K562 (cell line): ENCODE measurements at regions not wholly inside any gene's neighbourhood (a gene's known extent, or its start where the extent isn't known, plus 50 kb on each side); places are given as distances from the start of the nearest gene placed in this dataset.

Source experiments
- ATAC-seq: fragments of 200-7000 bp; cut with Tn5 transposase; 3 replicates; pipeline ENCODE4 v1.9.1; 2020; ENCODE audit warnings: moderate library complexity
- BruUV-seq: library from RNA; stranded (reverse); fragments of 400-500 nt; replicated peaks from 2 replicates; lab custom pipeline; 2021; lab: Mats Ljungman, UMichigan
- CTCF ChIA-PET: fragments of 300-600 bp; formaldehyde crosslinking; extraction: SDS; loops from one replicate; lab custom pipeline; 2021; ENCODE audit warnings: low intra/inter-chr PET ratio; lab: Yijun Ruan, JAX
- POLR2A ChIA-PET: fragments of 300-600, 350-650 bp; sonication (Branson Sonifier 250); formaldehyde crosslinking; extraction: SDS; loops from one replicate; lab custom pipeline; 2021; ENCODE audit warnings: antibody characterized with exemption, inconsistent platforms; lab: Yijun Ruan, JAX
- DNase-seq, 4 experiments: peaks; one replicate each; pipeline versions ENCODE4 v3.0.0 to v3.0.0-alpha.2; 2011 to 2018; ENCODE audit warnings: low spot score in 3 of 4, mixed read lengths in 3 of 4; ENCODE audit errors: extremely low read depth in 1 of 4
- FAIRE-seq: peaks from 2 replicates; lab custom pipeline; 2011; peaks lifted over from hg19 to GRCh38; lab: Jason Lieb, UNC
- H2AFZ ChIP-seq: 2 replicates; pipeline ENCODE4 v1.6.0; 2011; ENCODE audit warnings: low read depth, low read length, control low read depth, inconsistent platforms
- H3K27ac ChIP-seq: fragments of 200-600 bp; 3 replicates; pipeline ENCODE4 v1.8.0; 2011; ENCODE audit warnings: low read depth, mild to moderate bottlenecking, control low read depth, inconsistent platforms, low read length, moderate library complexity, mixed read lengths; ENCODE audit errors: extremely low read depth
- H3K27me3 ChIP-seq, 2 experiments: fragments of 300-600 bp in 1 of 2; 2 replicates in 1 of 2; 3 replicates in 1 of 2; pipeline versions ENCODE4 v1.6.0 to v1.8.0; 2011; ENCODE audit warnings: inconsistent platforms in 2 of 2, low read length in 2 of 2, mild to moderate bottlenecking in 1 of 2, mixed read lengths in 1 of 2, moderate library complexity in 1 of 2; ENCODE audit not compliant: control insufficient read depth in 2 of 2, insufficient read depth in 2 of 2
- H3K36me3 ChIP-seq: fragments of 300-600 bp; 3 replicates; pipeline ENCODE4 v1.8.0; 2011; ENCODE audit warnings: mild to moderate bottlenecking, low read length, inconsistent platforms; ENCODE audit not compliant: control insufficient read depth, insufficient read depth
- H3K4me1 ChIP-seq, 2 experiments: fragments of 200-600 bp in 1 of 2; replicated peaks in 1 of 2; 2 replicates in 1 of 2; 3 replicates in 1 of 2; pipeline versions ENCODE4 v1.5.1 to v1.8.0; 2011; ENCODE audit warnings: inconsistent platforms in 2 of 2, low read length in 2 of 2, mild to moderate bottlenecking in 1 of 2, mixed read lengths in 1 of 2, moderate library complexity in 1 of 2; ENCODE audit not compliant: control insufficient read depth in 2 of 2, insufficient read depth in 2 of 2
- H3K4me2 ChIP-seq: 2 replicates; pipeline ENCODE4 v1.6.1; 2011; ENCODE audit warnings: low read length, control low read depth, inconsistent platforms, mixed read lengths; ENCODE audit not compliant: insufficient read depth
- H3K4me3 ChIP-seq: fragments of 200-600 bp; sonication (generic), shearing (Covaris generic); 2 replicates; pipeline ENCODE4 v1.5.1; 2016; ENCODE audit warnings: control low read depth, inconsistent platforms
- H3K79me2 ChIP-seq: fragments of 200-600 bp; 3 replicates; pipeline ENCODE4 v1.8.0; 2011; ENCODE audit warnings: low read length, inconsistent platforms; ENCODE audit not compliant: control insufficient read depth, insufficient read depth
- H3K9ac ChIP-seq, 2 experiments: 2 replicates each; pipeline versions ENCODE4 v1.6.0 to v1.6.1; 2011; ENCODE audit warnings: low read depth in 2 of 2, low read length in 2 of 2, control low read depth in 1 of 2, inconsistent platforms in 1 of 2, mild to moderate bottlenecking in 1 of 2, mixed read lengths in 1 of 2; ENCODE audit not compliant: insufficient read depth in 1 of 2
- H3K9me1 ChIP-seq: one replicate; pipeline ENCODE4 v1.6.0; 2011; ENCODE audit warnings: inconsistent platforms, mild to moderate bottlenecking, low read length, moderate library complexity; ENCODE audit not compliant: control insufficient read depth, insufficient read depth
- H3K9me3 ChIP-seq: replicated peaks from 2 replicates; pipeline ENCODE4 v1.5.1; 2011; ENCODE audit warnings: low read depth, low read length, inconsistent platforms; ENCODE audit not compliant: control insufficient read depth, insufficient read depth
- H4K20me1 ChIP-seq: replicated peaks from 2 replicates; pipeline ENCODE4 v1.6.1; 2011; ENCODE audit warnings: low read length, inconsistent platforms, mixed read lengths; ENCODE audit not compliant: control insufficient read depth, insufficient read depth
- ADNP ChIP-seq: fragments of 200-800 bp; sonication (Bioruptor generic); IDR thresholded peaks from 2 replicates; pipeline ENCODE4 v1.6.1; 2016; ENCODE audit warnings: missing genetic modification characterization, missing compliant biosample characterization
- CBX3 ChIP-seq, 2 experiments: IDR thresholded peaks; 1 replicate in 1 of 2; 2 replicates in 1 of 2; pipeline ENCODE4 v1.6.1; 2012; ENCODE audit warnings: inconsistent platforms in 2 of 2, low read length in 2 of 2, borderline replicate concordance in 1 of 2, control low read depth in 1 of 2
- ELK3 ChIP-seq: fragments of 450-650 bp; formaldehyde crosslinking; IDR thresholded peaks from 2 replicates; pipeline ENCODE4 v1.4.0; 2020; ENCODE audit warnings: mild to moderate bottlenecking
- MED1 ChIP-seq: sonication (generic); formaldehyde crosslinking; IDR thresholded peaks from 2 replicates; pipeline ENCODE4 v1.8.1; 2023; ENCODE audit warnings: missing genetic modification reagents, borderline replicate concordance
- MIER1 ChIP-seq: fragments of 450-650 bp; IDR thresholded peaks from 2 replicates; pipeline ENCODE4 v1.6.1; 2016; ENCODE audit warnings: antibody characterized with exemption, mild to moderate bottlenecking, low read depth
- NR2F6 ChIP-seq: fragments of 450-650 bp; formaldehyde crosslinking; IDR thresholded peaks from 2 replicates; pipeline ENCODE4 v1.4.0; 2020; ENCODE audit warnings: mild to moderate bottlenecking
- SRSF9 ChIP-seq: fragments of 200-400 bp; formaldehyde crosslinking; IDR thresholded peaks from 2 replicates; pipeline ENCODE4 v1.6.1; 2017; ENCODE audit warnings: low read depth, low read length, borderline replicate concordance
- ZNF212 ChIP-seq: fragments of 450-650 bp; formaldehyde crosslinking; IDR thresholded peaks from 2 replicates; pipeline ENCODE4 v1.4.0; 2020; ENCODE audit warnings: mild to moderate bottlenecking
- ZNF318 ChIP-seq, 2 experiments: fragments of 450-650 bp; IDR thresholded peaks; 2 replicates each; pipeline ENCODE4 v1.6.1; 2016; ENCODE audit warnings: mild to moderate bottlenecking in 2 of 2, borderline replicate concordance in 1 of 2, low read depth in 1 of 2, moderate library complexity in 1 of 2
- ZNF408 ChIP-seq: fragments of 250-450 bp; sonication (Bioruptor Pico); IDR thresholded peaks from 2 replicates; pipeline ENCODE4 v1.4.0; 2020; ENCODE audit warnings: low read depth, mild to moderate bottlenecking, moderate library complexity
- ZNF551 ChIP-seq: fragments of 250-450 bp; sonication (Bioruptor Pico); IDR thresholded peaks from 2 replicates; pipeline ENCODE4 v1.5.0; 2021; ENCODE audit warnings: mild to moderate bottlenecking, moderate library complexity
- ZNF561 ChIP-seq: fragments of 450-650 bp; formaldehyde crosslinking; conservative IDR thresholded peaks from 2 replicates; pipeline ENCODE4 v1.4.0; 2020; ENCODE audit warnings: mild to moderate bottlenecking, moderate library complexity
- WGBS: fragments of 100-300 bp; shearing (Covaris generic); methylation state at CpG from one replicate; pipeline ENCODE4 v1.1.6; 2016; ENCODE audit warnings: low coverage, mixed read lengths; ENCODE audit not compliant: insufficient coverage; ENCODE audit errors: missing lambda C conversion rate; 5-methylcytosine and 5-hydroxymethylcytosine counted together
- in situ Hi-C: fragments of 300-500 bp; cut with MboI; formaldehyde crosslinking; loops from 4 replicates; pipeline ENCODE4 v1.15.0; 2018; ENCODE audit warnings: inconsistent platforms, mixed read lengths
- intact Hi-C: fragments of 100-400 bp; cut with micrococcal nuclease; formaldehyde crosslinking; loops from 2 replicates; pipeline ENCODE4 v1.14.2; 2022
- TF ChIP-seq, protein P1 (sequence below): fragments of 450-650 bp; IDR thresholded peaks from 2 replicates; pipeline ENCODE4 v1.6.1; 2014; ENCODE audit warnings: low read depth, mild to moderate bottlenecking, moderate library complexity, borderline replicate concordance

- BruUV-seq: no TSS peak
- WGBS: 0% methylated on average over 2 of the region's 2 CpGs
- Histone ChIP-seq H3K4me1 (no peaks in the 10 kb centered on the region), H3K79me2 (no peaks in the 10 kb centered on the region), H3K27ac (no peak overlapping the region), H4K20me1 (no peaks in the 10 kb centered on the region), H3K4me2 (no peak overlapping the region), H3K4me3 (no peak overlapping the region), H3K9me1 (no peaks in the 10 kb centered on the region), H3K36me3 (no peaks in the 10 kb centered on the region), H3K9me3 (no peaks in the 10 kb centered on the region), H3K27me3 (no peaks in the 10 kb centered on the region), H2AFZ (no peak overlapping the region), H3K9ac (no peak overlapping the region)
- in situ Hi-C loops: no loop called here
- ATAC-seq (no peak), FAIRE-seq (no peak), DNase-seq (no peak)
- intact Hi-C loops: no loop called here
- ChIA-PET POLR2A (no interaction called here), CTCF (no interaction called here)
- TF ChIP-seq ZNF212 (CRISPR knock-in tag) (no peak), MIER1 (no peak), ADNP (tag) (no peak), ZNF318 (IDR thresholded peaks at IDR 0.05; ENCODE audit: borderline replicate concordance in 1 of 2, low read depth in 1 of 2) (no peak), SRSF9 (no peak), ZNF408 (CRISPR knock-in tag) (no peak), NR2F6 (CRISPR knock-in tag) (no peak), ELK3 (CRISPR knock-in tag) (no peak), CBX3 (IDR thresholded peaks at IDR 0.05; ENCODE audit: borderline replicate concordance in 1 of 2, low read length in 2 of 2) (no peak), MED1 (CRISPR knock-in tag) (no peak), ZNF551 (CRISPR knock-in tag) (no peak), ZNF561 (CRISPR knock-in tag) (no peak)
- TF ChIP-seq, protein P1, sequence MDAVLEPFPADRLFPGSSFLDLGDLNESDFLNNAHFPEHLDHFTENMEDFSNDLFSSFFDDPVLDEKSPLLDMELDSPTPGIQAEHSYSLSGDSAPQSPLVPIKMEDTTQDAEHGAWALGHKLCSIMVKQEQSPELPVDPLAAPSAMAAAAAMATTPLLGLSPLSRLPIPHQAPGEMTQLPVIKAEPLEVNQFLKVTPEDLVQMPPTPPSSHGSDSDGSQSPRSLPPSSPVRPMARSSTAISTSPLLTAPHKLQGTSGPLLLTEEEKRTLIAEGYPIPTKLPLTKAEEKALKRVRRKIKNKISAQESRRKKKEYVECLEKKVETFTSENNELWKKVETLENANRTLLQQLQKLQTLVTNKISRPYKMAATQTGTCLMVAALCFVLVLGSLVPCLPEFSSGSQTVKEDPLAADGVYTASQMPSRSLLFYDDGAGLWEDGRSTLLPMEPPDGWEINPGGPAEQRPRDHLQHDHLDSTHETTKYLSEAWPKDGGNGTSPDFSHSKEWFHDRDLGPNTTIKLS: no peak
Observed at GRCh38 chr17:52442350-52442749, 283.8 kb upstream of the CA10 start.
